Astrocyte of the spinal cord (primary cell): ENCODE measurements at regions not wholly inside any gene's neighbourhood (a gene's known extent, or its start where the extent isn't known, plus 50 kb on each side); places are given as distances from the start of the nearest gene placed in this dataset.

Experiments used
- DNase-seq: peaks from one replicate; pipeline ENCODE4 v3.0.0; 2011; ENCODE audit warnings: low read depth, low spot score
- H3K4me3 ChIP-seq: 2 replicates; pipeline ENCODE4 v1.5.1; 2011; ENCODE audit warnings: low read depth, mild to moderate bottlenecking, low read length, moderate library complexity
- CTCF ChIP-seq: IDR thresholded peaks from 2 replicates; pipeline ENCODE4 v1.5.1; 2012; ENCODE audit warnings: low read depth, mild to moderate bottlenecking, low read length, inconsistent platforms
- in situ Hi-C: cut with HindIII; loops from 2 replicates; pipeline ENCODE4 v1.10.0; 2017; ENCODE audit warnings: low sequenced_read_pairs

- in situ Hi-C loops: no loop called here
- TF ChIP-seq CTCF: no peak
- no peak for DNase-seq
- H3K4me3 ChIP-seq: no peak overlapping the region
Observed at GRCh38 chr10:3336673-3337293, 164.2 kb upstream of the PITRM1 start.

GRCh38 chr10:3333426-3333825 is 160.8 kb upstream of the PITRM1 start:
- no peak overlapping the region for H3K4me3 ChIP-seq
- TF ChIP-seq CTCF: no peak
- no peak for DNase-seq
- in situ Hi-C loops: no loop called here

- H3K4me3 ChIP-seq: no peak overlapping the region
- TF ChIP-seq CTCF: no peak
- no peak for DNase-seq
- in situ Hi-C loops: no loop called here
Observed at GRCh38 chr10:3331690-3332230, 159.2 kb upstream of the PITRM1 start.

- TF ChIP-seq CTCF: no peak
- DNase-seq: no peak
- in situ Hi-C loops: no loop called here
Observed at GRCh38 chr10:3331187-3331586, 158.6 kb upstream of the PITRM1 start.

GRCh38 chr10:3330663-3331062 is 158.1 kb upstream of the PITRM1 start:
- in situ Hi-C loops: no loop called here

More at GRCh38 chr10:3331187-3331586, 158.6 kb upstream of the PITRM1 start:
- H3K4me3 ChIP-seq: no peak overlapping the region

GRCh38 chr10:3325954-3326750 is 153.6 kb upstream of the PITRM1 start:
- in situ Hi-C loops: no loop called here
- no peak for DNase-seq
- no peak for TF ChIP-seq CTCF
- no peak overlapping the region for H3K4me3 ChIP-seq

More at GRCh38 chr10:3330663-3331062, 158.1 kb upstream of the PITRM1 start:
- no peak for TF ChIP-seq CTCF
- H3K4me3 ChIP-seq: no peak overlapping the region
- DNase-seq: peak; percentile 82
